GF-D8 (cell line): ENCODE measurements at regions not wholly inside any gene's neighbourhood (a gene's known extent, or its start where the extent isn't known, plus 50 kb on each side); places are given as distances from the start of the nearest gene placed in this dataset.

ENCODE experiments used
- DNase-seq: peaks from one replicate; lab custom pipeline; 2025; lab: John Stamatoyannopoulos, UW

DNA sequence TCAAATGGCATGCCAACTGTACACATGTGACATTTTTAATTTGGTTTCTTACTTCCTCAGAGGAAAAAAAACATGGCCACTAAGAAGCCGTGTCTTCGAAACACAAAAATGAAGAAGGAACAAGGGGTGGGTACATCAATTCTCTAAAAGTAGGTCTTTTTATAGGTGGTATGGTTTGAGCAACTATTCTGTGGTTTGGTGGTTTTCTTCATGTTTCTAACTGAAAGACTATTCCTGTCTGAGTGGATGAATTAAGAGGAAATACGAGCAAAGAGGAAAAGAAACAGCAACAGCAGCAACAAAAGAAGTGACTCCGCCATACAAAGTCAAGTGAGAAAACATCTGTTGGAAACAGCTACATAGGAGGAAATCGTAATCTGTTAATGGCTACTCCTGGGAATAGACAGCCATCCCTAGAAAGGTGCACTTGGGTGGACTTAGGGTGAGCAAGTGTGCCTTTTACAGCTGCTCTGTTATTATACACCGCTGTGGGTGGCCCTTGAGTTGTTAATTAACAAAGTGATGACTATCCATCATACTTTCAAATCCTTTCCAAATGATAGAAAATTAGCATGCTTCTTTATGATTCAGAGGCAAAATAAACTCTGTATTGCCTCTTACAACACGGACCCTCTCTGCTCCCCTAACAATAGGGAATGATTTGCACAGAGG is 575.8 kb downstream of the TLE1 start:
- DNase-seq = peak; percentile 93

DNA sequence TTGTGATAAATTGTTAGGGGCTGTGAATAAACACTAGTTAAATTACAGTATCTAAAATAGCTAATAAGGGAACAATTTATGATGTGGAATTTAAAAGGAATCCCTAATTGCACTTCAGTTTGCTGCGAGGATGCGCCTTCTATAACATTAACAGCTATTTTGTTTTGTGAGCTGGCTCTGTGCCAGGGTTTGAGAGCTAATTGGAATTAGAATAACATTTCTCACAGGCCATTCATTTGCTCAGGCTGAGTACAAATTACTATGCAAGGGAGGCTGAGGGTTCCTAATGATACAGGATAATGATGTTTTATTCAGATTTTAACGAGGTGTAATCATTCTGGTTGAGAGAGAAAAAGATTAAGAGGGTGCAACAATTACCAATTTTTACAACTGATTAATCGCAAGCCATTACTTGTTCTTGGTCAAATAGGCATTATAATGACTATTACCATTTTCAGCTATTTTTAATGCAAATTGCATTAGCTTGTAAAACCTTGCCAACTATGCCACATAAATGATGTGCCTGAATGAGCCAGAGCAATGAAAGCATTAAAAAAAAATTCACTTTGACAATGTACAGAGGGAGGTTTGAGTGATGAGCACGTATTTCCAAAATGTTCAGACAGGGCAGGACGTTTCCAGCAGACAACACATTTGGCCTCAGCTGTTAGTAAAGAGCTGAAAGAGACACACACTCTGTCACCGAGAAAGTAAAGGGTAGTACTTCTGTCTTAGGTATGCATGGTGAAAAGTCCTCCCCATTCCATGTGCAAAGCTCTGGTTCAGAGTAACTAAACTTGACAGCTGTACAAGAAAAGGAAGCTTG is 576.5 kb downstream of the TLE1 start:
- DNase-seq = no peak

- DNase-seq = no peak
Observed at GRCh38 chr9:81108821-81109220, 580.5 kb downstream of the TLE1 start.

DNA sequence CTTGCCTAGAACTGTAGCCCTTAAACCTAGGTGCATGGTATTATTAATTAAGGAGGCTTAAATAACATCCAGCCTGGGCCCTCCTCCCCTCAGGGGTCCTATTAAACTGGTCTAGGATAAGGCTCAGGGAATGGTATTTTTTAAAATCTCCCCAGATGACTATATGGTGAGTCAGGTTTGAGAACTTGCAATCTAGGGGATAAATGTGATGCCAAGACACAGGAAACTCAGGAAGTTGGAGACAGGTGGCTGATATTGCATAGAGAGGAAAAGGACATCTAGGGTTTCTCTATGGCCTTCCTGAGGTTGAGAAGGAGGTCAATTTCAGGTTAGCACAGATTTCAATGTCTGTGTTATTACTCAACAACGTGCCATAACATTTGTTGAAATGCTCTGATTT is 581.0 kb downstream of the TLE1 start:
- no peak for DNase-seq

- DNase-seq = no peak
Observed at GRCh38 chr9:81103597-81104471, 585.5 kb downstream of the TLE1 start.

GRCh38 chr9:81097131-81097847 is 592.1 kb downstream of the TLE1 start:
- no peak for DNase-seq

DNA sequence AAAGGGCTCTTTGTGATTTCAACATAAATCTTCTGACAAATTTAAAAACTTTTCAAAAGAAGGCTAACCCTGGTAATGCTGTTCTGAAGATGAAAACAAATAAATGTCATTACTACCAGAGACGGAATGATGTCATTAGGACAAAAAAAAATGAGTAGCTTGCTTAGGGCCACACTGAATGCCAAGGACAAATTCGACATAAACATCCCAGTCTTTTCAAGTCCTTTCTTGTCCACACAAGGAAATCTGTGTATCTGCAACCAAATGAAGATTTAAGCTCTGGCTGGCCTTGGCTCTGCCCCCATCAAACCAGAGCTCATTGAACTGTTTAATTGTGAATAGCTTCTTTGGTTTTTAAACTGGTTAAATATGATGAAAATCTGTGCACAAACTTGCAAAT is 592.7 kb downstream of the TLE1 start:
- no peak for DNase-seq

DNA sequence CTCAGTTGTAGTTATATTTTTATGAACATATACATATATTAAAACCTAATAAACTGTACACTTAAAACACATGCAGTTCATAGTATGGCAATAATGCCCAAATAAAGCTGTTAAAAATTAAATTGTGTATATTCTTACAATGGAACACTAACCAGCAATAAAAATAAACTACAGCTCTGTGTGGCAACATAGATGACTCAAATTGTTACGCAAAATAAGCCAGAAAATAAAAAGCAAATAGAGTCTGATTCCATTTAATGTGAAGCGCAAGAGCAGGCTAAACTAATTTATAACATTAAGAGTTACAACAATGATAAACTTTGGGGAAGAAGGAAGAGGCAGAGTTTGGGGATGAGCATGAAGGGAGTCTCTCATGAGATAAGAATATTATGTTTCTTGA is 597.3 kb downstream of the TLE1 start:
- DNase-seq = no peak

GRCh38 chr9:81088341-81088740 is 601.0 kb downstream of the TLE1 start:
- DNase-seq = no peak

- DNase-seq = no peak
Observed at GRCh38 chr9:81086416-81086815, 602.9 kb downstream of the TLE1 start.

DNA sequence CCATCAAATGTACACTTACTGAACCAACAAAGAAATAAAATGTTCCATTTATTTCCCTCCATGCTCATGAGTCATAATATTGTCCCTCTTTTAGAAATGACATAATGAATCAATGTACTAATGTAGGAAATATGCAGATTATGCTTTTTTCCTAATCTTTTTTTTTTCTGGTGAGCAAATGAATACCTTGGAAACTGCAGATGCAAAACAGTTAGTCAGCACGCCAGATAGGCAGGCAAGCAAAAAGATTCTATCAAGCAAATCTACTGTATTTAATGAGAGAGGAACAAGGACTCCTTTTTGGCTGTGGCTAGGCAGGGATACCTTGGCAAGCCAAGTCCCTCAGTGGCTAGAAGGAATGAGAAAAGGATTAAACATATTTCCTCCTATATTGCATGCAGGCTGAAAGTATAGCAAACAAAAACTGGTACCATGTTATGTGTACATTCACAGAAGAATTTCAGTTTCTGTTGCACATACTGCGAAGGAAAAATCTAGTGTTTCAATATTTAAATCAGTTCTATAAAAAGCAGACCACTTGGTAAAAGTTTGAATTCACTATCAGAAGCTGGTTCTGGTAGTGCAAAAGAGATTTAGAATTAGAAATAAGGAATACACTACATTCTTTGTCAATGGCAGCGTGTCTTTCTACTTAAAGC is 605.4 kb downstream of the TLE1 start:
- DNase-seq = no peak

- no peak for DNase-seq
Observed at GRCh38 chr9:81083067-81083466, 606.3 kb downstream of the TLE1 start.

- DNase-seq = no peak
Observed at GRCh38 chr9:81082221-81082620, 607.1 kb downstream of the TLE1 start.

DNA sequence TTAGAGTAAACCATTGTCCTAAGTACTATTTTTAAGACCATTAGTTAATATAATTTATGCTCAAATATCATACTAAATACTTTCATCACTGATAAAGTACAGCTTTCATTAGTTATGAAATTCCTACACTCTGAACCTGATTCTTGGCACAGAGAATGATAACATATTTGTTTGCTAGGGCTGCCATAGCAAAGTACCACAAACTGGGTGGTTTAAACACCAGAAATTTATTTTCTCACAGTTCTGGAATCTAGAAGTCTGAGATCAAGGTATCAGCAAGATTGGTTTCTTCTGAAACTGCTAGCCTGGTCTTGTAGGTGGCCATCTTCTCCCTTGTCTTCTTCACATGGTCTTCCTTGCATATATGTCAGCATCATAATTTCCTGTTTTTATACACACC is 608.4 kb downstream of the TLE1 start:
- DNase-seq = no peak

- no peak for DNase-seq
Observed at GRCh38 chr9:81080185-81080584, 609.2 kb downstream of the TLE1 start.

DNA sequence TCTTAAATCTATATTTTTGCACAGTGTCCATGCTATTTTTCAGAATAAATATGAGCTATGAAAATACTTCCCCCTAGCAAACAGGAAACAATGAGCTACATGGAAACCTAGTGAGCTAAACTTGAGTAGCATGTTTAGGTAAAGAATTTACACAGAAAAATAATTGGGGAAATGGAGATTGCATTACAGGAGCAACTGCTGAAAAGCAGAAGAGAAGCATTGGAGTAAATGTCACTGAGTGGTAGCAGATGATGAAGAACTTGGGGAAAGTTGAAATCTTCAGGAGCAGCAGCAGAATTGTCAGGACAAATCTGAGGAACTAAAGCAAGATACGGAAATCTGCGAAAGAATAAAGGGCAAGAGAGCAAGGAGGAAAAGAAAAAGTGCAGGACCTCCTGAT is 610.3 kb downstream of the TLE1 start:
- DNase-seq = no peak

DNA sequence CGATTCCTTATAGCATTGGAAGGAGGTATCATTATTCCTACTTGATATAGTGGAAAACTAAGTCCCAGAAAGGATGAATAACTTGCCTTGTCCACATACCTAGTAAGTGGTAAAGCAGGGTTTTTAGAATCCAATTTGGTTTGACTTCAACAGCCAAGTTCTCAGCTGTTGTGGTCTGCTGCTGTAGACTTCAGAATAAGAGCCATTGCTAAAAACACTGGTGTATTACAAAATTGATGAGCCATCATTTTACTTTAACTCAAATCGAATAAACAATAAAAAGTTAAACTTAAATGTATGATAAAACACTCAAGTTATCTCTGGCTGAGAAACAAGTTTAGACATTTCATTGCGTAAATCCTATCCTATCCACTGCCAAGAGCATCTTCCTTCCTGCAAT is 610.8 kb downstream of the TLE1 start:
- DNase-seq = no peak

GRCh38 chr9:81077572-81077971 is 611.8 kb downstream of the TLE1 start:
- no peak for DNase-seq

DNA sequence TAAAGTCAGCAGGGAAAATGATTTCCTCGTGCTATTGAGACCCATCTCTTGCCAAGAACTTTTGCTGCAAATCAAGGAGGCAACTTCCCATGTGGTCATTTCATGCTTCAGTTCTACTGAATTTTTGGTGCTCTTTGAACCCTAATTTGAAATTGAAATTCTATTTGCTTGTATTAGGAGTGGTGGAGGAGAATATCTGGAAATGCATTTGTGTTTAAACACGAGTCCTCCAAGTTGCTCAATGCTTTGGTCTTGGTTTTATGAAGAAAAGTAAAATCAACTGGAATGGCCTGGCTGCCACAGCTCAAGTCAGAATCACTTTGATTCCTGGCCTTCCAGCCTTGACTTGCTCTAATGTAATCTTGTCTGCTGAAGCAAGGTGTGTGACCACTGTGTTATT is 613.2 kb downstream of the TLE1 start:
- DNase-seq = no peak

DNA sequence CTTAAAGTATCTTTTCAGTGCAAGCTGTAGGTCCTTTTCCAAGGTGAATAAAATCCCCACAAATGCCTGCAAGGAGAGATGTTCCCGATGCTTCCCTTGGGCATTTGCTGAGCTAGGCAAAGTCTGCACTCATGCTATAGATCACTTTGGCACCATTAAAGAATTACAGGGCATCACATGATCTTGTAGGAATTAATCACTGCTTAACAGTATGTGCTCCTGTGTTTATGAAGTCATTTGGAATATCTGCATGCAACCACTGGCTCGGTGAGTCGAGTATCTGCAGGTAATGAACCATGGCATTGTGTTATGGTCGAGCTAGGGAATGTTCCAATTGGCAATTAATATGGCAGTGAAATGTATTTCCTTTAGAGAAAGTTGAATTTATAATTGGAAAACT is 615.1 kb downstream of the TLE1 start:
- DNase-seq = no peak

DNA sequence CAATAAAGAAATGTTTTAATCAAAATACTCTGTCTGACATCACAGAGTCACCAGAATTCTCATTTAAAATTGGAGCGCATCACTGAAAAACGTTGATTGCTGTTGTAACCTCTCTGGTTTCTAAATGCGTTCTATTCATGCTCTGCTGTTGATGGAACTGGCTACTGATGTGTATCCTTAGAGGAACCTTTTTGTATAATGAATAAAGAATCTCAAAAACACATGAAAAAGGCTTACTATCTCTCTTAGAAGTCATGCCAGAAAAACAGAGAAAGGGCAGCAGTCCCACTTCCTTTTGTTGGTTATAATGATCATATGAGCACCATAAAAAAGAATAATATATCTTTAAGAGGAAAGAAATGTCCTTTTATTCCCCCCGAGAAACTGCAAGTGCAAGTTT is 615.5 kb downstream of the TLE1 start:
- DNase-seq = no peak

DNA sequence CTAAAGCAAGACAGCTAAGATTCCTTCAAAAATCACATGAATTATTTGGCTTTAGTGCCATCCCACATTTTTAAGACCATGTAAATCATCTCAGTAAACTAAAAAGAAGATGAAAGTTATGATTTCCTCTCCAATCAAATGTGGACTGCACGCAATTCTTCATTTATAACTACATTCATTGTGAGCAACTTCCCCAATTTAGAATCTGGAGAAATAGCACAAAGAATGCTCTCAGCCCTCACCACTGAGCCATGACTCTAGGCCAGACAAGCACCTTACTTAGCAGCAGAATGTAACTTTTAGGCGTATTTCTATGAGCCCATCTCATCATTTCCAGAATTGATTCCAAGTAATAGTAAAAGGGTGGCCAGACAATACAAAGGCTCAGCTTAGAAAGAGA is 616.6 kb downstream of the TLE1 start:
- DNase-seq = no peak
